ENCODE measurements at regions not wholly inside any gene's neighbourhood (a gene's known extent, or its start where the extent isn't known, plus 50 kb on each side); places are given as distances from the start of the nearest gene placed in this dataset.

GRCh38 chr18:27856820-27857219, 320.1 kb downstream of the CDH2 start:
- TF ChIP-seq, protein P1, sequence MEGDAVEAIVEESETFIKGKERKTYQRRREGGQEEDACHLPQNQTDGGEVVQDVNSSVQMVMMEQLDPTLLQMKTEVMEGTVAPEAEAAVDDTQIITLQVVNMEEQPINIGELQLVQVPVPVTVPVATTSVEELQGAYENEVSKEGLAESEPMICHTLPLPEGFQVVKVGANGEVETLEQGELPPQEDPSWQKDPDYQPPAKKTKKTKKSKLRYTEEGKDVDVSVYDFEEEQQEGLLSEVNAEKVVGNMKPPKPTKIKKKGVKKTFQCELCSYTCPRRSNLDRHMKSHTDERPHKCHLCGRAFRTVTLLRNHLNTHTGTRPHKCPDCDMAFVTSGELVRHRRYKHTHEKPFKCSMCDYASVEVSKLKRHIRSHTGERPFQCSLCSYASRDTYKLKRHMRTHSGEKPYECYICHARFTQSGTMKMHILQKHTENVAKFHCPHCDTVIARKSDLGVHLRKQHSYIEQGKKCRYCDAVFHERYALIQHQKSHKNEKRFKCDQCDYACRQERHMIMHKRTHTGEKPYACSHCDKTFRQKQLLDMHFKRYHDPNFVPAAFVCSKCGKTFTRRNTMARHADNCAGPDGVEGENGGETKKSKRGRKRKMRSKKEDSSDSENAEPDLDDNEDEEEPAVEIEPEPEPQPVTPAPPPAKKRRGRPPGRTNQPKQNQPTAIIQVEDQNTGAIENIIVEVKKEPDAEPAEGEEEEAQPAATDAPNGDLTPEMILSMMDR (IDR thresholded peaks at IDR 0.05 in 8 of 11, conservative IDR thresholded peaks at IDR 0.05 in 3 of 11) = no peak
- TF ChIP-seq POLR2A (IDR thresholded peaks at IDR 0.05) = no peak
- TF ChIP-seq POLR2AphosphoS5 (IDR thresholded peaks at IDR 0.05) = no peak

Measured in spleen (tissue), 7 donors.